Keratinocyte (primary cell): ENCODE measurements at regions not wholly inside any gene's neighbourhood (a gene's known extent, or its start where the extent isn't known, plus 50 kb on each side); places are given as distances from the start of the nearest gene placed in this dataset.

ENCODE experiments used
- DNase-seq: peaks from one replicate; pipeline ENCODE4 v3.0.0-alpha.2; 2011; ENCODE audit warnings: low read depth, missing footprints, low spot score
- FAIRE-seq: peaks from 2 replicates; lab custom pipeline; 2011; peaks lifted over from hg19 to GRCh38; lab: Jason Lieb, UNC
- H2AFZ ChIP-seq: 2 replicates; pipeline ENCODE4 v1.6.0; 2012; ENCODE audit warnings: low read length, control low read depth, inconsistent platforms; ENCODE audit not compliant: control insufficient read depth
- H3K27ac ChIP-seq: 2 replicates; pipeline ENCODE4 v1.5.1; 2011; ENCODE audit warnings: low read length; ENCODE audit not compliant: control insufficient read depth, insufficient read depth
- H3K27me3 ChIP-seq: 3 replicates; pipeline ENCODE4 v1.6.0; 2011; ENCODE audit warnings: low read length; ENCODE audit not compliant: control insufficient read depth, insufficient read depth; ENCODE audit errors: extremely low read depth
- H3K36me3 ChIP-seq, 2 experiments: 2 replicates in 1 of 2; 3 replicates in 1 of 2; pipeline ENCODE4 v1.5.1; 2011; ENCODE audit warnings: low read length in 2 of 2, mild to moderate bottlenecking in 1 of 2; ENCODE audit not compliant: control insufficient read depth in 2 of 2, insufficient read depth in 2 of 2; ENCODE audit errors: extremely low read depth in 1 of 2
- H3K4me1 ChIP-seq: 3 replicates; pipeline ENCODE4 v1.5.1; 2011; ENCODE audit warnings: low read length; ENCODE audit not compliant: control insufficient read depth, insufficient read depth; ENCODE audit errors: extremely low read depth
- H3K4me2 ChIP-seq: 3 replicates; pipeline ENCODE4 v1.6.0; 2011; ENCODE audit warnings: low read depth, low read length; ENCODE audit not compliant: control insufficient read depth, insufficient read depth; ENCODE audit errors: extremely low read depth
- H3K4me3 ChIP-seq, 3 experiments: fragments of 200-600 bp in 1 of 3; sonication (generic) in 1 of 3; 2 replicates in 2 of 3; 3 replicates in 1 of 3; pipeline ENCODE4 v1.5.1; 2011 to 2016; ENCODE audit warnings: low read length in 3 of 3, mild to moderate bottlenecking in 3 of 3, control low read depth in 2 of 3, inconsistent platforms in 1 of 3, low read depth in 1 of 3, mixed read lengths in 1 of 3, mixed run types in 1 of 3, moderate library complexity in 1 of 3; ENCODE audit not compliant: control insufficient read depth in 2 of 3, insufficient read depth in 2 of 3; ENCODE audit errors: extremely low read depth in 1 of 3
- H3K79me2 ChIP-seq: 2 replicates; pipeline ENCODE4 v1.6.0; 2012; ENCODE audit warnings: low read length; ENCODE audit not compliant: control insufficient read depth, insufficient read depth
- H3K9ac ChIP-seq: 3 replicates; pipeline ENCODE4 v1.6.0; 2011; ENCODE audit warnings: low read length; ENCODE audit not compliant: control insufficient read depth, insufficient read depth; ENCODE audit errors: extremely low read depth
- H3K9me1 ChIP-seq: 3 replicates; pipeline ENCODE4 v1.6.0; 2011; ENCODE audit warnings: low read length; ENCODE audit not compliant: control insufficient read depth, insufficient read depth; ENCODE audit errors: extremely low read depth
- H3K9me3 ChIP-seq: 2 replicates; pipeline ENCODE4 v1.5.1; 2012; ENCODE audit warnings: low read depth, low read length; ENCODE audit not compliant: control insufficient read depth
- H4K20me1 ChIP-seq: 3 replicates; pipeline ENCODE4 v1.6.0; 2011; ENCODE audit warnings: low read length; ENCODE audit not compliant: control insufficient read depth, insufficient read depth; ENCODE audit errors: extremely low read depth
- EZH2 ChIP-seq: IDR thresholded peaks from one replicate; pipeline ENCODE4 v1.6.1; 2012; ENCODE audit warnings: inconsistent platforms, mild to moderate bottlenecking, low read length, moderate library complexity
- dilution Hi-C: fragments of 300-500 bp; cut with MboI; formaldehyde crosslinking; loops from one replicate; pipeline ENCODE4 v1.7.0; 2020; ENCODE audit warnings: low sequenced_read_pairs; ENCODE audit not compliant: extremely low pct_ligation_motif_present
- TF ChIP-seq, protein P1 (sequence below), 3 experiments: IDR thresholded peaks in 1 of 3; conservative IDR thresholded peaks in 1 of 3; optimal IDR thresholded peaks in 1 of 3; 2 replicates in 2 of 3; 3 replicates in 1 of 3; pipeline versions ENCODE3 to v1.5.1; 2011; ENCODE audit warnings: low read length in 3 of 3, mild to moderate bottlenecking in 3 of 3, moderate library complexity in 2 of 3, control low read depth in 1 of 3, inconsistent platforms in 1 of 3; ENCODE audit not compliant: insufficient read depth in 2 of 3; ENCODE audit errors: extremely low read depth in 1 of 3

DNA sequence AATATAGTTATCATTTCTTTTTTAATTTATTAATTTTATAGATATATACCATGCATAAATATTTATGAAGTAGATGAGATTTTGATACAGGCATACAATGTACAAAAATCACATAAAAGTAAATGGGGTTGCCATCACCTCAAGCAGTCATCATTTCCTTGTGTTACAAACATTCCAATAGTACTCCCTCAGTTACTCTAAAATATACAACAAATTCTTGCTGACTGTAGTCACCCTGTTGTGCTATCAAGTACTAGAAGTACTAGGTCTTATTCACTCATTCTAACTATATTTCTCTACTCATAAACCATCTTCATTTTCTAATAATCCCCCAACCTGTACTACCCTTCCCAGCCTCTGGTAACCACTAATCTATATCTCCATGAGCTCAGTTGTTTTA, 432.6 kb upstream of the SYT1 start:
- no peaks in the 10 kb centered on the region for H3K27me3 ChIP-seq
- H3K9me1 ChIP-seq, result no peaks in the 10 kb centered on the region
- FAIRE-seq, result no peak
- H3K79me2 ChIP-seq, result no peaks in the 10 kb centered on the region
- TF ChIP-seq, protein P1, sequence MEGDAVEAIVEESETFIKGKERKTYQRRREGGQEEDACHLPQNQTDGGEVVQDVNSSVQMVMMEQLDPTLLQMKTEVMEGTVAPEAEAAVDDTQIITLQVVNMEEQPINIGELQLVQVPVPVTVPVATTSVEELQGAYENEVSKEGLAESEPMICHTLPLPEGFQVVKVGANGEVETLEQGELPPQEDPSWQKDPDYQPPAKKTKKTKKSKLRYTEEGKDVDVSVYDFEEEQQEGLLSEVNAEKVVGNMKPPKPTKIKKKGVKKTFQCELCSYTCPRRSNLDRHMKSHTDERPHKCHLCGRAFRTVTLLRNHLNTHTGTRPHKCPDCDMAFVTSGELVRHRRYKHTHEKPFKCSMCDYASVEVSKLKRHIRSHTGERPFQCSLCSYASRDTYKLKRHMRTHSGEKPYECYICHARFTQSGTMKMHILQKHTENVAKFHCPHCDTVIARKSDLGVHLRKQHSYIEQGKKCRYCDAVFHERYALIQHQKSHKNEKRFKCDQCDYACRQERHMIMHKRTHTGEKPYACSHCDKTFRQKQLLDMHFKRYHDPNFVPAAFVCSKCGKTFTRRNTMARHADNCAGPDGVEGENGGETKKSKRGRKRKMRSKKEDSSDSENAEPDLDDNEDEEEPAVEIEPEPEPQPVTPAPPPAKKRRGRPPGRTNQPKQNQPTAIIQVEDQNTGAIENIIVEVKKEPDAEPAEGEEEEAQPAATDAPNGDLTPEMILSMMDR (optimal IDR thresholded peaks at IDR 0.05 in 1 of 3, IDR thresholded peaks at IDR 0.05 in 1 of 3, conservative IDR thresholded peaks at IDR 0.05 in 1 of 3; ENCODE audit: extremely low read depth in 1 of 3, insufficient read depth in 2 of 3, low read length in 3 of 3), result no peak
- no peak for TF ChIP-seq EZH2
- H3K36me3 ChIP-seq, result no peaks in the 10 kb centered on the region
- no peaks in the 10 kb centered on the region for H3K9me3 ChIP-seq
- dilution Hi-C loops, result no loop called here
- DNase-seq, result no peak
- H3K4me2 ChIP-seq, result no peak overlapping the region
- H3K4me1 ChIP-seq, result no peaks in the 10 kb centered on the region
- no peak overlapping the region for H3K4me3 ChIP-seq
- no peaks in the 10 kb centered on the region for H4K20me1 ChIP-seq
- no peak overlapping the region for H3K9ac ChIP-seq
- H2AFZ ChIP-seq, result no peak overlapping the region
- no peak overlapping the region for H3K27ac ChIP-seq

DNA sequence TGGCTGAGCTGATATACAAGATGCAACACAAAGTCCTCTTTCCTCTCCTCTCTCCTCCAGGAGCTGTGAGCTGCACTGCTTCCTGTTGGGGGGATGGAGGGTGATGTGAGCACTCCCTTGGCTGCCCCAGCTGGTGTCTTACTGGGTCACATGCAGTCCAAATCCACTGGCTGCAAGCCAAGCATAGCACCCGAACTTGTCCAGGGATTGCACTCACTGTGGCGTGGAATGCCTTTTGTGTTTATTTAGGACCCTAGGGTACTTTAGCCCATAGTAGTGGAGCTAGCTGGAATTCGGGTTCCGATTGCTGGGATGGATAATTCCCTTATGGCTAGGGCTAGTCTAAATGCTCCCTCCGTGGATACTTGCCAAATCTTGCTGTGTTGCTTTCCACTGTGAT, 424.9 kb upstream of the SYT1 start:
- H3K79me2 ChIP-seq, result no peaks in the 10 kb centered on the region
- no peak overlapping the region for H3K27ac ChIP-seq
- H3K36me3 ChIP-seq, result no peaks in the 10 kb centered on the region
- no peak for DNase-seq
- no peaks in the 10 kb centered on the region for H3K9me1 ChIP-seq
- TF ChIP-seq, protein P1 (optimal IDR thresholded peaks at IDR 0.05 in 1 of 3, IDR thresholded peaks at IDR 0.05 in 1 of 3, conservative IDR thresholded peaks at IDR 0.05 in 1 of 3; ENCODE audit: extremely low read depth in 1 of 3, insufficient read depth in 2 of 3, low read length in 3 of 3), result no peak
- TF ChIP-seq EZH2, result no peak
- H3K9me3 ChIP-seq, result no peaks in the 10 kb centered on the region
- H3K4me2 ChIP-seq, result no peak overlapping the region
- H3K27me3 ChIP-seq, result no peaks in the 10 kb centered on the region
- H3K4me1 ChIP-seq, result no peaks in the 10 kb centered on the region
- H3K9ac ChIP-seq, result no peak overlapping the region
- FAIRE-seq, result no peak
- H2AFZ ChIP-seq, result no peak overlapping the region
- no peak overlapping the region for H3K4me3 ChIP-seq
- dilution Hi-C loops, result no loop called here
- no peaks in the 10 kb centered on the region for H4K20me1 ChIP-seq
